Fibroblast of pulmonary artery (primary cell): ENCODE measurements at regions not wholly inside any gene's neighbourhood (a gene's known extent, or its start where the extent isn't known, plus 50 kb on each side); places are given as distances from the start of the nearest gene placed in this dataset.

Experiments
- DNase-seq: peaks from one replicate; pipeline ENCODE4 v3.0.0-alpha.2; 2010; ENCODE audit warnings: low read depth
- H3K4me3 ChIP-seq: replicated peaks from 2 replicates; pipeline ENCODE4 v1.5.1; 2011; ENCODE audit warnings: low read depth, mild to moderate bottlenecking, control low read depth, low read length, moderate library complexity
- TF ChIP-seq, protein P1 (sequence below): IDR thresholded peaks from 2 replicates; pipeline ENCODE4 v1.5.1; 2011; ENCODE audit warnings: mild to moderate bottlenecking, control low read depth, low read length, inconsistent platforms; ENCODE audit errors: missing control alignments

DNA sequence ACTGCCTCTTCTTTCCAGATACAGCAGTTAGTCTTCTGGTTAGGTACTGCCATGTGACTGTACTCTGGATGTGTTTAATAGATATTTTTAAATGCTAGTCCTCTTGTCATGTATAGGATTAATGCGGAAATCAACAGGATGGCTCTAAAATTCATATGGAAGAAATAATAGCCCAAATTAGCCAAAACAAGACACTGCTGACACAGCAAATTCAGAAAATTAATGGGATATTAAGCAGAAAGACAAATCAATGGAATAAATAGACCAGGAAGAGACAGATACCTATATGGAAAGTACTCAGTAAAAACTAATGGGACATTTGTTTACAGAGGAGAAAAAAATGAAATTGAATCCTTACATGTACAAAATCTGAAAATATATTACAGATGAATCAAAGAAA is 679.3 kb upstream of the PCDH20 start:
- no peak overlapping the region for H3K4me3 ChIP-seq
- no peak for DNase-seq
- TF ChIP-seq, protein P1, sequence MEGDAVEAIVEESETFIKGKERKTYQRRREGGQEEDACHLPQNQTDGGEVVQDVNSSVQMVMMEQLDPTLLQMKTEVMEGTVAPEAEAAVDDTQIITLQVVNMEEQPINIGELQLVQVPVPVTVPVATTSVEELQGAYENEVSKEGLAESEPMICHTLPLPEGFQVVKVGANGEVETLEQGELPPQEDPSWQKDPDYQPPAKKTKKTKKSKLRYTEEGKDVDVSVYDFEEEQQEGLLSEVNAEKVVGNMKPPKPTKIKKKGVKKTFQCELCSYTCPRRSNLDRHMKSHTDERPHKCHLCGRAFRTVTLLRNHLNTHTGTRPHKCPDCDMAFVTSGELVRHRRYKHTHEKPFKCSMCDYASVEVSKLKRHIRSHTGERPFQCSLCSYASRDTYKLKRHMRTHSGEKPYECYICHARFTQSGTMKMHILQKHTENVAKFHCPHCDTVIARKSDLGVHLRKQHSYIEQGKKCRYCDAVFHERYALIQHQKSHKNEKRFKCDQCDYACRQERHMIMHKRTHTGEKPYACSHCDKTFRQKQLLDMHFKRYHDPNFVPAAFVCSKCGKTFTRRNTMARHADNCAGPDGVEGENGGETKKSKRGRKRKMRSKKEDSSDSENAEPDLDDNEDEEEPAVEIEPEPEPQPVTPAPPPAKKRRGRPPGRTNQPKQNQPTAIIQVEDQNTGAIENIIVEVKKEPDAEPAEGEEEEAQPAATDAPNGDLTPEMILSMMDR = no peak

DNA sequence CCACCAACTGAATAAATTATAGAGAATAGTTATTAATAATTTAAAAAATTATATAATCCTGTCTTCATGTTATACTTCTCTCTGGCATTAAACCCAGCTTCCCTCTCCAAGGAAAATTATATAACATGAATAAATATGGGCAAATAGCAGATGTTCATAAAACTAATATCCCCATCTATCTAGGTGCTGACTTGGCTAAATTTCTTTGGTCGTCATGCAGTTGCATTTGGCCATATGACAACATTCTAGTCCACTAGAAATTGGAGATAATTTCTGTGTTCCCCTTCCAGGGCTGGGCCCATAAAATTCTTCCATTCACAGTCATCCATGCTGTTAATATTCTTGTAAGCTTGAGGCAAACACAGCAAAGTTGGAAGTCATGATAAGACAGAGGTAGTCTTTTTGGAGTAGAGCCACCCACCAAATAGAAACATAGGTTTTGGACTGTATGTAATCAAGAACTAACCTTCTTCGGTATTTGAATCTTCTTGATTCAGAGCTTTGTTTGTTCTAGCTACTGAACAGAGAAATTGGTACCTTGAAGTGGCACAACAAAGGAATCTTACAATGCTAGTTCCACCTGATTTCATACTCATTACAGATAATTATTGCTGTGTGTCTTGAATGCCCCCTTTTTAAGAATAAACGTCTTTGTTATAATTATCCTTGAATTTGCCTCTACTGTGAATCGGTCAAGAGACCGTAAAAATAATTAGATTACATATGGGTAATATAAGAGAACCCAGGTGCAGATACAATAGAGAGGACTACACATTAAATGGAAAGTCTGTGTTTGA is 678.5 kb upstream of the PCDH20 start:
- no peak for DNase-seq
- H3K4me3 ChIP-seq = no peak overlapping the region
- TF ChIP-seq, protein P1 = no peak

DNA sequence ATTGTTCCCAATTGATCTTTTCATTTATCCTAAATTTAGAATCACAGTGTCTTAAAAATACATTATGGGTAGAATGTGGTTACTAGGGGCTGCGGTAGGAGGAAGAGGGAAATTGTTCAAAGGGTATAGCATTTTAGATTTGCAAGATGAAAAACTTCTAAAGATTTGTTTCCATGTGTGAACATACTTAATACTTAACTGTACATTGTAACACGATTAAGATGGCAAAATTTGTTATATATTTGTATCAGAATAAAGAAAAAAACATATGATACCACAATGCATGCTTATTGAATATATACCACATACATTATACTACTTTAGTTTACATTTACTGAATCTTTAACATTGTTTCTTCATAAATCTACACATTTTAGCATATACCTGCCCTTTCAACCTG is 677.3 kb upstream of the PCDH20 start:
- H3K4me3 ChIP-seq = no peak overlapping the region
- TF ChIP-seq, protein P1 = no peak
- no peak for DNase-seq

DNA sequence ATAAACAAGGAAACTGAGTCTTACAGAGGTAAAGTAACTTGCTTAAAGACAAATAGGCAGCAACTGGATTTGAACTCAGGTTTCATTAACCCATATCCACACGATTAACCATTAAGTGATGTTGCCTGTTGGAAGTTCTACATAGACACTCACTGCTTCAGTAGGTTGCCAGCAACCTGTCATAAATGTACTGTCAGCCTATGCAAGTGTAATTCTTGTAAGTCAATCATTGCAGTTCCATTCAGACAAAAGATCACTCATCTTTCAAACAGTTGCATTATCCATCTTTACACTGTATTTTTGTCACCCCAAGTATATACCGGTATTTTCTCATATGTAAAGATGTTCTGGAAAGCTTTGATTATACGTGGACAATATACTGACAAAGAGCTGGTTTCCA is 676.9 kb upstream of the PCDH20 start:
- H3K4me3 ChIP-seq = no peak overlapping the region
- DNase-seq = no peak
- TF ChIP-seq, protein P1 = no peak

DNA sequence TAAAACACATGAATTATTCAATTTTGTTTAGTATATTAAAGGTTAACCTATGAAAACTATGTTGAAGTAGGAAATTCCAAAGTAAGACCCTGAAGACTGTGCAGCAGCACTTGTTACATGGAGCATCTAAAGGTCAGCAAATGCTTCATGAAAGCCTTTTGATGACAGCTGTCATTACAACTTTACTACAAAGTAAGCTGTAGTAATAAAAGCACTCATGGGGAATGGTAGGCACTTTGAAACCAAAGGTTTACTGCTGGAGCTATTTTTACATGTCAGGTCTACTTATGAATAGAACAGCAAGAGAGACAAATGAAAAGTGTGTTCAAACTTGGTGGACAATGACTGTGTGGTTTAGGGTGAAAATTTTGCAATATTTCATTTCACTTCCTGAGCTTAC is 672.5 kb upstream of the PCDH20 start:
- no peak for DNase-seq
- TF ChIP-seq, protein P1 = no peak
- no peak overlapping the region for H3K4me3 ChIP-seq

DNA sequence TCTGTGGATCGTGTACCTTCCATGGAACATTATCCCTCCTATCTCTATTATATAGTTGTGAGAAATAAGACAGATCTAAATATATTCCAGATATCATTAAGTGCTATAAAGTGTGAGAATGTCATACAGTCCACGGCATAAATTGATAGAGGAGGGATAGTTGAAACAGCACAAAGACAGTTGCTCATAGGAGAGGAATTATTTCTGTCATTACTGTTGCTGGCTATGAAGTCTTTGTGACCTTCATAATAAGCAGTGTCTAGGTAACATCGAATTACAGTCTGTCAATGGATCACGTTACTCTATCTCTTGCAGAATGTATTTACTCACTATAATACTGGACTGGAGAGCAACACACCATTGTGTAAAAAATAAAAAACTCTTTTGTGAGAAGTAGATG is 671.5 kb upstream of the PCDH20 start:
- no peak for DNase-seq
- TF ChIP-seq, protein P1 = no peak
- H3K4me3 ChIP-seq = no peak overlapping the region
